Astrocyte of the cerebellum (primary cell): ENCODE measurements at regions not wholly inside any gene's neighbourhood (a gene's known extent, or its start where the extent isn't known, plus 50 kb on each side); places are given as distances from the start of the nearest gene placed in this dataset.

Experiments
- DNase-seq: peaks from one replicate; pipeline ENCODE4 v3.0.0-alpha.2; 2011; ENCODE audit warnings: low read depth
- H3K4me3 ChIP-seq: 2 replicates; pipeline ENCODE4 v1.5.1; 2011; ENCODE audit warnings: mild to moderate bottlenecking, low read depth, low read length, moderate library complexity
- CTCF ChIP-seq: IDR thresholded peaks from 2 replicates; pipeline ENCODE4 v1.5.1; 2012; ENCODE audit warnings: low read length, low read depth, moderate library complexity, mild to moderate bottlenecking; ENCODE audit errors: missing control alignments
- in situ Hi-C: cut with HindIII; loops from 2 replicates; pipeline ENCODE4 v1.10.0; 2017; ENCODE audit warnings: low sequenced_read_pairs

GRCh38 chr4:37762991-37763368 is 63.5 kb upstream of the PGM2 start:
- in situ Hi-C loops: no loop called here
- no peak overlapping the region for H3K4me3 ChIP-seq
- no peak for TF ChIP-seq CTCF
- no peak for DNase-seq

GRCh38 chr4:37762294-37762990 is 64.0 kb upstream of the PGM2 start:
- DNase-seq: no peak

GRCh38 chr4:37760840-37761239 is 65.6 kb upstream of the PGM2 start:
- no peak overlapping the region for H3K4me3 ChIP-seq
- DNase-seq: no peak
- no peak for TF ChIP-seq CTCF
- in situ Hi-C loops: no loop called here

More at GRCh38 chr4:37762294-37762990, 64.0 kb upstream of the PGM2 start:
- no peak overlapping the region for H3K4me3 ChIP-seq
- in situ Hi-C loops: no loop called here
- no peak for TF ChIP-seq CTCF

GRCh38 chr4:37759833-37760232 is 66.7 kb upstream of the PGM2 start:
- in situ Hi-C loops: no loop called here
- no peak for DNase-seq
- no peak for TF ChIP-seq CTCF
- no peak overlapping the region for H3K4me3 ChIP-seq

GRCh38 chr4:37758226-37758625 is 68.3 kb upstream of the PGM2 start:
- H3K4me3 ChIP-seq: no peak overlapping the region
- DNase-seq: no peak
- in situ Hi-C loops: no loop called here
- TF ChIP-seq CTCF: no peak

- no peak for TF ChIP-seq CTCF
- no peak overlapping the region for H3K4me3 ChIP-seq
- in situ Hi-C loops: no loop called here
- DNase-seq: no peak
Observed at GRCh38 chr4:37757761-37758160, 68.7 kb upstream of the PGM2 start.

- in situ Hi-C loops: no loop called here
- no peak overlapping the region for H3K4me3 ChIP-seq
- no peak for TF ChIP-seq CTCF
- DNase-seq: no peak
Observed at GRCh38 chr4:37757121-37757520, 69.4 kb upstream of the PGM2 start.
